ENCODE measurements at regions not wholly inside any gene's neighbourhood (a gene's known extent, or its start where the extent isn't known, plus 50 kb on each side); places are given as distances from the start of the nearest gene placed in this dataset.

- Histone ChIP-seq H3K4me1 (peaks cover 0 to 12% (median 6%) of the 10 kb centered on the region in 4 donors), H3K4me3 (no peak overlapping the region), H3K27ac (no peak overlapping the region), H3K27me3 (no peaks in the 10 kb centered on the region), H3K36me3 (no peaks in the 10 kb centered on the region), H3K9me3 (no peaks in the 10 kb centered on the region)
- WGBS, 5 donors, result 68 to 79% (median 76%) methylated on average over 1 of the region's 1 CpG
- no peak for DNase-seq
- no peak for TF ChIP-seq EP300 (IDR thresholded peaks at IDR 0.05)
- TF ChIP-seq POLR2A (IDR thresholded peaks at IDR 0.05), result no peak
- TF ChIP-seq CTCF (IDR thresholded peaks at IDR 0.05), result no peak
- TF ChIP-seq POLR2AphosphoS5 (IDR thresholded peaks at IDR 0.05), result no peak
- intact Hi-C loops (cut with DNase I; ENCODE audit: low total_unique reads), result no loop called here
Measured at GRCh38 chr9:4424038-4424437, 66.2 kb upstream of the SLC1A1 start.

DNA sequence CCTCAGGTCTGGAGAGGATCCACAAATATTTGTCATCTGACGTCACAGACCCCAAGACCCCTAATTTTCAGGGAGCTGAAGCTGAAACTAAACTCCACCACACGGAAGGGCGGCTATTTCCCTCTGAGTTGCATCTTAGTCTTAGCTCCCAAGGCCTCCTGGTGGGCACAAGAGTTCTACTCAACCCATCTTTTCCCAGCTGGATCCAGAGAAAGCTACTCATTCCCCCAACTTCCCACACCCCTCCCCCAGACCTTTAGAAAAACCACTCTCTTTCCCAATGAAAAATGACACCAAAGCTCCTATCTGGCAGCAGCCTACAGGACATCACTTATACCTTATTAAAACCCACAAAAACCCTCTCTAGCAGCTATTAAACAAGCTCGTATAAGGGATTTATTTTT, 67.1 kb upstream of the SLC1A1 start:
- no peaks in the 10 kb centered on the region for H3K9me3 ChIP-seq
- TF ChIP-seq EP300 (IDR thresholded peaks at IDR 0.05) (no peak), CTCF (IDR thresholded peaks at IDR 0.05) (no peak), POLR2A (IDR thresholded peaks at IDR 0.05) (no peak), POLR2AphosphoS5 (IDR thresholded peaks at IDR 0.05) (no peak)
- DNase-seq, result no peak
- peaks cover 0 to 12% (median 6%) of the 10 kb centered on the region in 4 donors for H3K4me1 ChIP-seq
- 73 to 89% (median 83%) methylated on average over 4 of the region's 4 CpGs for WGBS, 5 donors
- intact Hi-C loops (cut with DNase I; ENCODE audit: low total_unique reads), result no loop called here
- no peaks in the 10 kb centered on the region for H3K27me3 ChIP-seq
- H3K27ac ChIP-seq, result no peak overlapping the region
- no peaks in the 10 kb centered on the region for H3K36me3 ChIP-seq
- H3K4me3 ChIP-seq, result no peak overlapping the region

DNA sequence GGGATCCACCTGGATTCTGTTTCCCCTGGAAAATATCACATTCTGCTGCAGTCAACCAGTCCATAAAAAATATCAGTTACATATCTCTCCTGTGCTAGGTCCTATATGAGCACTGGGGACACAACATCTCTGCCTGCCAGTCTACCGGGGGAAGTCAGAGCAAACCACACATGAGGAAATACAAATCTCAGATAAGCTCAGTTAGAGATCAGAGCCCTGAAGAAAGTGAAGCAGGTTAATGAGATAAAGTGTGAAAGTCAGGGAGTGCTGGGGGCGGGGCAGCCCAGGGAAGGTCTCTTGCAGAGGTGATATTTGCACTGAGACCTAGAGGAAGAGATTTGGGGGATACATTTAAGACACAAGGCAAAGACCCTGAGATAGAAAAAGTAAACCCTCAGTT, 67.8 kb upstream of the SLC1A1 start:
- no peaks in the 10 kb centered on the region for H3K9me3 ChIP-seq
- peaks cover 0 to 12% (median 6%) of the 10 kb centered on the region in 4 donors for H3K4me1 ChIP-seq
- 19 to 33% (median 31%) methylated on average over 2 of the region's 2 CpGs for WGBS, 5 donors
- no peaks in the 10 kb centered on the region for H3K36me3 ChIP-seq
- TF ChIP-seq CTCF (IDR thresholded peaks at IDR 0.05) (no peak), POLR2AphosphoS5 (IDR thresholded peaks at IDR 0.05) (peak in 1 of 3 donors; percentile 12)
- intact Hi-C loops (cut with DNase I; ENCODE audit: low total_unique reads), result no loop called here
- H3K4me3 ChIP-seq, result no peak overlapping the region
- no peak overlapping the region for H3K27ac ChIP-seq
- peak; percentile 41 to 43 for DNase-seq
- no peaks in the 10 kb centered on the region for H3K27me3 ChIP-seq

GRCh38 chr9:4421847-4422246, 68.4 kb upstream of the SLC1A1 start:
- intact Hi-C loops (cut with DNase I; ENCODE audit: low total_unique reads), result no loop called here
- peaks cover 0 to 12% (median 6%) of the 10 kb centered on the region in 4 donors for H3K4me1 ChIP-seq
- TF ChIP-seq POLR2A (IDR thresholded peaks at IDR 0.05), result no peak
- TF ChIP-seq EP300 (IDR thresholded peaks at IDR 0.05), result no peak
- no peak for TF ChIP-seq CTCF (IDR thresholded peaks at IDR 0.05)
- TF ChIP-seq POLR2AphosphoS5 (IDR thresholded peaks at IDR 0.05), result no peak
- no peaks in the 10 kb centered on the region for H3K27me3 ChIP-seq
- H3K36me3 ChIP-seq, result no peaks in the 10 kb centered on the region
- no peak for DNase-seq
- no peaks in the 10 kb centered on the region for H3K9me3 ChIP-seq
- no peak overlapping the region for H3K27ac ChIP-seq
- WGBS, 5 donors, result 78 to 94% (median 84%) methylated on average over 1 of the region's 1 CpG
- H3K4me3 ChIP-seq, result no peak overlapping the region
